Panc1 (cell line): ENCODE measurements at regions not wholly inside any gene's neighbourhood (a gene's known extent, or its start where the extent isn't known, plus 50 kb on each side); places are given as distances from the start of the nearest gene placed in this dataset.

ENCODE experiments used
- ATAC-seq: fragments of 200-7000 bp; cut with Tn5 transposase; 2 replicates; pipeline ENCODE4 v1.9.1; 2020; ENCODE audit warnings: mild to moderate bottlenecking, moderate library complexity
- BruUV-seq: library from RNA; stranded (reverse); fragments of 400-500 nt; replicated peaks from 2 replicates; lab custom pipeline; 2021; lab: Mats Ljungman, UMichigan
- CTCF ChIA-PET: fragments of 300-600 bp; sonication (Branson Sonifier 250); formaldehyde crosslinking; loops from one replicate; lab custom pipeline; 2022; ENCODE audit warnings: antibody characterized with exemption; lab: Charles Lee
- POLR2A ChIA-PET: fragments of 300-600 bp; sonication (Branson Sonifier 250); formaldehyde crosslinking; loops from one replicate; lab custom pipeline; 2022; ENCODE audit warnings: antibody characterized with exemption; lab: Charles Lee
- DNase-seq: peaks from one replicate; pipeline ENCODE4 v3.0.0-alpha.2; 2010; ENCODE audit warnings: low read depth, low spot score
- H3K27ac ChIP-seq: 2 replicates; pipeline ENCODE4 v1.5.1; 2011; ENCODE audit warnings: mild to moderate bottlenecking, low read length, inconsistent platforms
- H3K27me3 ChIP-seq: fragments of 200-500 bp; sonication (Bioruptor generic); 2 replicates; pipeline ENCODE4 v1.6.0; 2014; ENCODE audit warnings: low read length, inconsistent platforms; ENCODE audit not compliant: control insufficient read depth, insufficient read depth
- H3K36me3 ChIP-seq: fragments of 200-500 bp; sonication (Bioruptor generic); 2 replicates; pipeline ENCODE4 v1.5.1; 2014; ENCODE audit warnings: inconsistent platforms, mild to moderate bottlenecking, low read length, moderate library complexity; ENCODE audit not compliant: control insufficient read depth, insufficient read depth
- H3K4me1 ChIP-seq: 2 replicates; pipeline ENCODE4 v1.5.1; 2011; ENCODE audit warnings: inconsistent platforms, mild to moderate bottlenecking, low read length, moderate library complexity; ENCODE audit not compliant: control insufficient read depth, insufficient read depth
- H3K4me3 ChIP-seq, 2 experiments: 2 replicates each; pipeline ENCODE4 v1.5.1; 2011 to 2012; ENCODE audit warnings: low read depth in 2 of 2, low read length in 2 of 2, mild to moderate bottlenecking in 2 of 2, inconsistent platforms in 1 of 2, moderate library complexity in 1 of 2
- H3K9me3 ChIP-seq: fragments of 200-500 bp; sonication (Bioruptor generic); 2 replicates; pipeline ENCODE4 v1.5.1; 2014; ENCODE audit warnings: low read depth, mild to moderate bottlenecking, inconsistent platforms, low read length, moderate library complexity; ENCODE audit not compliant: control insufficient read depth, insufficient read depth
- POLR2AphosphoS5 ChIP-seq: IDR thresholded peaks from 2 replicates; pipeline ENCODE4 v1.6.1; 2012; ENCODE audit warnings: mild to moderate bottlenecking, low read depth, low read length, moderate library complexity
- SIN3A ChIP-seq: IDR thresholded peaks from 2 replicates; pipeline ENCODE4 v1.6.1; 2012; ENCODE audit warnings: low read depth, mild to moderate bottlenecking, low read length, moderate library complexity, borderline replicate concordance; ENCODE audit not compliant: insufficient read depth
- TCF7L2 ChIP-seq: IDR thresholded peaks from 2 replicates; pipeline ENCODE4 v1.6.1; 2011; ENCODE audit warnings: mild to moderate bottlenecking, low read depth, low read length, inconsistent platforms
- in situ Hi-C: cut with HindIII; loops from 2 replicates; pipeline ENCODE4 v1.10.0; 2016; ENCODE audit warnings: low sequenced_read_pairs, low pct_unique_long_range_greater_than_20kb
- intact Hi-C: fragments of 100-400 bp; cut with micrococcal nuclease; formaldehyde crosslinking; loops from one replicate; pipeline ENCODE4 v1.10.0; 2022; ENCODE audit not compliant: unreplicated experiment
- TF ChIP-seq, protein P1 (sequence below), 2 experiments: IDR thresholded peaks; 2 replicates each; pipeline ENCODE4 v1.6.1; 2011 to 2012; ENCODE audit warnings: low read depth in 2 of 2, control low read depth in 1 of 2, low read length in 1 of 2, mild to moderate bottlenecking in 1 of 2, moderate library complexity in 1 of 2; ENCODE audit not compliant: insufficient read depth in 1 of 2
- TF ChIP-seq, protein P2 (sequence below): fragments of 450-650 bp; IDR thresholded peaks from 2 replicates; pipeline ENCODE4 v1.5.1; 2017; ENCODE audit warnings: mild to moderate bottlenecking

DNA sequence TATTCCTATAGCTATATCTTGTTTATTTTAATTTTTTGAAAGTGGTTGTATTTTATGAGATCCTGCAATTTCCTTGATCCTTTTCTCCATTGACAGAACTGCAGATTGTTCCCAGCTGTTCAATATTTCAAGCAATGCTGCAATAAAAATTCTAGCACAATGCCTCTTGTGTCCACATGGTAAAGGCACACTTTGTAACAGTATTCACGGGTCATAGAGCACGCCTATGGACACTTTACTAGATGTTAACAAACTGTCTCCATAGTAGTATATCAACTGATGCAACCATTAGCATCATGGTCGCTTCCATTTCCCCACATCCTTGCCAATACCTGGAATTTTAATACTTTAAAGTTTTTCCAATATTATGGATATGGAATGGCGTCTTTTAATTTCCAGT is 123.9 kb upstream of the FZD8 start:
- BruUV-seq: no TSS peak
- ChIA-PET CTCF (no interaction called here), POLR2A (no interaction called here)
- ATAC-seq: no peak
- intact Hi-C loops: no loop called here
- in situ Hi-C loops: no loop called here
- Histone ChIP-seq H3K9me3 (no peaks in the 10 kb centered on the region), H3K27me3 (no peaks in the 10 kb centered on the region), H3K4me1 (no peaks in the 10 kb centered on the region), H3K4me3 (no peak overlapping the region), H3K36me3 (no peaks in the 10 kb centered on the region), H3K27ac (no peak overlapping the region)
- TF ChIP-seq TCF7L2 (no peak), SIN3A (no peak), POLR2AphosphoS5 (no peak)
- TF ChIP-seq, protein P1, sequence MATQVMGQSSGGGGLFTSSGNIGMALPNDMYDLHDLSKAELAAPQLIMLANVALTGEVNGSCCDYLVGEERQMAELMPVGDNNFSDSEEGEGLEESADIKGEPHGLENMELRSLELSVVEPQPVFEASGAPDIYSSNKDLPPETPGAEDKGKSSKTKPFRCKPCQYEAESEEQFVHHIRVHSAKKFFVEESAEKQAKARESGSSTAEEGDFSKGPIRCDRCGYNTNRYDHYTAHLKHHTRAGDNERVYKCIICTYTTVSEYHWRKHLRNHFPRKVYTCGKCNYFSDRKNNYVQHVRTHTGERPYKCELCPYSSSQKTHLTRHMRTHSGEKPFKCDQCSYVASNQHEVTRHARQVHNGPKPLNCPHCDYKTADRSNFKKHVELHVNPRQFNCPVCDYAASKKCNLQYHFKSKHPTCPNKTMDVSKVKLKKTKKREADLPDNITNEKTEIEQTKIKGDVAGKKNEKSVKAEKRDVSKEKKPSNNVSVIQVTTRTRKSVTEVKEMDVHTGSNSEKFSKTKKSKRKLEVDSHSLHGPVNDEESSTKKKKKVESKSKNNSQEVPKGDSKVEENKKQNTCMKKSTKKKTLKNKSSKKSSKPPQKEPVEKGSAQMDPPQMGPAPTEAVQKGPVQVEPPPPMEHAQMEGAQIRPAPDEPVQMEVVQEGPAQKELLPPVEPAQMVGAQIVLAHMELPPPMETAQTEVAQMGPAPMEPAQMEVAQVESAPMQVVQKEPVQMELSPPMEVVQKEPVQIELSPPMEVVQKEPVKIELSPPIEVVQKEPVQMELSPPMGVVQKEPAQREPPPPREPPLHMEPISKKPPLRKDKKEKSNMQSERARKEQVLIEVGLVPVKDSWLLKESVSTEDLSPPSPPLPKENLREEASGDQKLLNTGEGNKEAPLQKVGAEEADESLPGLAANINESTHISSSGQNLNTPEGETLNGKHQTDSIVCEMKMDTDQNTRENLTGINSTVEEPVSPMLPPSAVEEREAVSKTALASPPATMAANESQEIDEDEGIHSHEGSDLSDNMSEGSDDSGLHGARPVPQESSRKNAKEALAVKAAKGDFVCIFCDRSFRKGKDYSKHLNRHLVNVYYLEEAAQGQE (IDR thresholded peaks at IDR 0.05; ENCODE audit: insufficient read depth in 1 of 2, low read depth in 2 of 2, low read length in 1 of 2): no peak
- TF ChIP-seq, protein P2, sequence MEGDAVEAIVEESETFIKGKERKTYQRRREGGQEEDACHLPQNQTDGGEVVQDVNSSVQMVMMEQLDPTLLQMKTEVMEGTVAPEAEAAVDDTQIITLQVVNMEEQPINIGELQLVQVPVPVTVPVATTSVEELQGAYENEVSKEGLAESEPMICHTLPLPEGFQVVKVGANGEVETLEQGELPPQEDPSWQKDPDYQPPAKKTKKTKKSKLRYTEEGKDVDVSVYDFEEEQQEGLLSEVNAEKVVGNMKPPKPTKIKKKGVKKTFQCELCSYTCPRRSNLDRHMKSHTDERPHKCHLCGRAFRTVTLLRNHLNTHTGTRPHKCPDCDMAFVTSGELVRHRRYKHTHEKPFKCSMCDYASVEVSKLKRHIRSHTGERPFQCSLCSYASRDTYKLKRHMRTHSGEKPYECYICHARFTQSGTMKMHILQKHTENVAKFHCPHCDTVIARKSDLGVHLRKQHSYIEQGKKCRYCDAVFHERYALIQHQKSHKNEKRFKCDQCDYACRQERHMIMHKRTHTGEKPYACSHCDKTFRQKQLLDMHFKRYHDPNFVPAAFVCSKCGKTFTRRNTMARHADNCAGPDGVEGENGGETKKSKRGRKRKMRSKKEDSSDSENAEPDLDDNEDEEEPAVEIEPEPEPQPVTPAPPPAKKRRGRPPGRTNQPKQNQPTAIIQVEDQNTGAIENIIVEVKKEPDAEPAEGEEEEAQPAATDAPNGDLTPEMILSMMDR: no peak
- DNase-seq: no peak

DNA sequence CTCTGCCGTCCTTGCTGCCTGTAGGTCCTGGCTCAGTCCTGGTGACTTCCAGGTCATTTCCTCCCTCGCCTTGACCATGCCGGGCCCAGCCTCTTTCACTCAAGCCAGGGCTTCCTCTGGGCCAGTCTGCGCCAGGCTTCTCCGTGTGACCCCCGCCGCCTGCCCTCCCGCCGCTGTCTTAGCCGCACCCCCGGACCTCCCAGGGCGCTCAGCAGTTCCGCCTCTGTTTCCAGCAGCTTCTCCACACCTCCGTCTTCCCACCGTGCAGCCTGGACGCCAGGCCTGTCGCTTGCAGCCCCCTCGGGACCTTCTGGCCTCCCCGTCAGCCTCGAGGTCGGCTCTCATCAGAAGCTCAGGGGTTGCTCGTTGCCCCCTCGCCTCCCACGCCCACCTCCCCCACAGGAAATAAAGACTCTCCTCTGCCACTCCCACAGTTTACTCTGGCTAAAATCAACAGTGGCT is 123.0 kb upstream of the FZD8 start:
- no peak for DNase-seq

More for the DNA sequence above, 123.0 kb upstream of the FZD8 start:
- no peaks in the 10 kb centered on the region for H3K36me3 ChIP-seq
- no peaks in the 10 kb centered on the region for H3K9me3 ChIP-seq
- H3K4me3 ChIP-seq: no peak overlapping the region
- ChIA-PET CTCF (no interaction called here), POLR2A (no interaction called here)
- no peaks in the 10 kb centered on the region for H3K27me3 ChIP-seq
- in situ Hi-C loops (no loop called here), intact Hi-C loops (no loop called here)
- no peak overlapping the region for H3K27ac ChIP-seq
- peak; percentile 71 for ATAC-seq
- TF ChIP-seq SIN3A (no peak), POLR2AphosphoS5 (no peak), TCF7L2 (no peak)
- TF ChIP-seq, protein P1 (IDR thresholded peaks at IDR 0.05; ENCODE audit: insufficient read depth in 1 of 2, low read depth in 2 of 2, low read length in 1 of 2): no peak
- TF ChIP-seq, protein P2: no peak
- H3K4me1 ChIP-seq: no peaks in the 10 kb centered on the region
- BruUV-seq: no TSS peak
